ENCODE measurements at regions not wholly inside any gene's neighbourhood (a gene's known extent, or its start where the extent isn't known, plus 50 kb on each side); places are given as distances from the start of the nearest gene placed in this dataset.

GRCh38 chr9:26516773-26517343 lies 375.7 kb downstream of the CAAP1 start:
- no peaks in the 10 kb centered on the region for H4K20me1 ChIP-seq (replicated peaks in 1 of 2; ENCODE audit: control insufficient read depth in 1 of 2, insufficient read depth in 2 of 2, low read length in 2 of 2)
- H4K8ac ChIP-seq (ENCODE audit: extremely low read depth, insufficient read depth, low read length) = no peak overlapping the region
- WGBS, 2 experiments (ENCODE audit: extremely low coverage in 1 of 2, insufficient coverage in 1 of 2, insufficient read length in 1 of 2, insufficient replicate concordance in 2 of 2, low coverage in 1 of 2, low lambda C conversion rate in 2 of 2, missing lambda C conversion rate in 1 of 2) = 94% methylated on average over 1 of the region's 1 CpG; no CpG with 5 or more reads in 1 of the 2 experiments
- no peak overlapping the region for H3K23ac ChIP-seq (ENCODE audit: insufficient read length)
- no peak overlapping the region for H2BK120ac ChIP-seq (replicated peaks; ENCODE audit: low read depth, low read length)
- no peak overlapping the region for H3K27ac ChIP-seq (ENCODE audit: low read depth, low read length)
- H2BK5ac ChIP-seq (ENCODE audit: low read depth, low read length) = no peak overlapping the region
- H3K4me1 ChIP-seq (replicated peaks in 1 of 4; ENCODE audit: control insufficient read depth in 3 of 4, insufficient read depth in 4 of 4, low read length in 3 of 4) = no peaks in the 10 kb centered on the region
- ChIA-PET CTCF (ENCODE audit: partially characterized antibody) (interaction anchor here (1.0 to 1.8 kb wide), 2 partner anchors 44 to 48 kb away, joined by 3 to 4 read pairs; no protein-coding TSS in a partner anchor), POLR2A (ENCODE audit: partially characterized antibody) (no interaction called here)
- H3K18ac ChIP-seq (ENCODE audit: extremely low read depth, low read length) = no peak overlapping the region
- H3K4me3 ChIP-seq (ENCODE audit: extremely low read depth in 1 of 4, insufficient read depth in 2 of 4, low read depth in 3 of 4, low read length in 4 of 4) = no peak overlapping the region
- H3K4me2 ChIP-seq (ENCODE audit: insufficient read depth in 1 of 2, low read depth in 2 of 2, low read length in 2 of 2) = no peak overlapping the region
- H3K27me3 ChIP-seq (replicated peaks in 1 of 4; ENCODE audit: control insufficient read depth in 3 of 4, extremely low read depth in 1 of 4, insufficient read depth in 3 of 4, low read length in 3 of 4) = no peaks in the 10 kb centered on the region
- no peak overlapping the region for H3K9ac ChIP-seq (replicated peaks in 1 of 4; ENCODE audit: extremely low read depth in 1 of 4, low read depth in 3 of 4, low read length in 3 of 4)
- H3K56ac ChIP-seq (replicated peaks; ENCODE audit: insufficient read length, low read depth, low read length) = no peak overlapping the region
- DNase-seq (ENCODE audit: low read depth in 1 of 2, low spot score in 2 of 2) = no peak
- H3K23me2 ChIP-seq (ENCODE audit: low read depth, low read length) = no peaks in the 10 kb centered on the region
- no peak overlapping the region for H3K14ac ChIP-seq (ENCODE audit: insufficient read length)
- H3K36me3 ChIP-seq (ENCODE audit: control insufficient read depth in 2 of 4, insufficient read depth in 4 of 4, low read length in 3 of 4) = no peaks in the 10 kb centered on the region
- no peak overlapping the region for H3K4ac ChIP-seq (replicated peaks; ENCODE audit: insufficient read length, low read depth, low read length)
- no peak for FAIRE-seq
- no peak overlapping the region for H4K91ac ChIP-seq (replicated peaks; ENCODE audit: insufficient read length, low read length)
- H3K79me2 ChIP-seq (ENCODE audit: control insufficient read depth in 1 of 2, insufficient read depth in 2 of 2, low read length in 2 of 2) = no peaks in the 10 kb centered on the region
- no peak overlapping the region for H4K5ac ChIP-seq (ENCODE audit: insufficient read length, low read depth, low read length)
- no peak overlapping the region for H2AK5ac ChIP-seq (ENCODE audit: low read depth, low read length)
- no peak overlapping the region for H2BK12ac ChIP-seq (ENCODE audit: low read depth, low read length)
- H3K9me3 ChIP-seq (ENCODE audit: insufficient read depth in 2 of 2, low read depth in 1 of 2, low read length in 1 of 2) = no peaks in the 10 kb centered on the region
- H2BK20ac ChIP-seq (ENCODE audit: low read length) = no peak overlapping the region
- H2AFZ ChIP-seq (ENCODE audit: low read length) = peak overlapping the region; percentile 23; the same call in 1 of the 2 replicates
- H3K79me1 ChIP-seq (ENCODE audit: low read depth, low read length) = no peaks in the 10 kb centered on the region
- H2BK15ac ChIP-seq (ENCODE audit: low read length) = no peak overlapping the region
- TF ChIP-seq ASH2L (IDR thresholded peaks at IDR 0.05; ENCODE audit: low read length) = no peak
- TF ChIP-seq SUZ12 (IDR thresholded peaks at IDR 0.05; ENCODE audit: low read length) = no peak
- TF ChIP-seq BRCA1 (IDR thresholded peaks at IDR 0.05; ENCODE audit: low read depth, low read length) = no peak
- TF ChIP-seq GTF2F1 (IDR thresholded peaks at IDR 0.05; ENCODE audit: borderline replicate concordance, low read depth, low read length) = no peak
- no peak for TF ChIP-seq NRF1 (IDR thresholded peaks at IDR 0.05; ENCODE audit: low read depth, low read length)
- no peak for TF ChIP-seq ATF2 (IDR thresholded peaks at IDR 0.05; ENCODE audit: low read length)
- TF ChIP-seq SP4 (IDR thresholded peaks at IDR 0.05; ENCODE audit: low read length) = no peak
- no peak for TF ChIP-seq RBBP5 (IDR thresholded peaks at IDR 0.05; ENCODE audit: borderline replicate concordance, low read depth, low read length)
- TF ChIP-seq CHD1 (IDR thresholded peaks at IDR 0.05; ENCODE audit: low read depth, low read length) = no peak
- TF ChIP-seq POLR2AphosphoS5 (IDR thresholded peaks at IDR 0.05; ENCODE audit: low read depth, low read length) = no peak
- no peak for TF ChIP-seq EZH2 (IDR thresholded peaks at IDR 0.05; ENCODE audit: low read depth, low read length, severe bottlenecking)
- no peak for TF ChIP-seq RNF2 (IDR thresholded peaks at IDR 0.05; ENCODE audit: borderline replicate concordance, low read depth, low read length, missing control alignments, poor library complexity, severe bottlenecking)
- TF ChIP-seq HDAC6 (IDR thresholded peaks at IDR 0.05; ENCODE audit: low read depth, low read length) = no peak
